ENCODE measurements at regions not wholly inside any gene's neighbourhood (a gene's known extent, or its start where the extent isn't known, plus 50 kb on each side); places are given as distances from the start of the nearest gene placed in this dataset.
"Not testable (repeated sequence)": the region's sequence is repeated elsewhere in the genome, so short reads cannot be mapped to it uniquely, and the experiment has no call there.

DNA sequence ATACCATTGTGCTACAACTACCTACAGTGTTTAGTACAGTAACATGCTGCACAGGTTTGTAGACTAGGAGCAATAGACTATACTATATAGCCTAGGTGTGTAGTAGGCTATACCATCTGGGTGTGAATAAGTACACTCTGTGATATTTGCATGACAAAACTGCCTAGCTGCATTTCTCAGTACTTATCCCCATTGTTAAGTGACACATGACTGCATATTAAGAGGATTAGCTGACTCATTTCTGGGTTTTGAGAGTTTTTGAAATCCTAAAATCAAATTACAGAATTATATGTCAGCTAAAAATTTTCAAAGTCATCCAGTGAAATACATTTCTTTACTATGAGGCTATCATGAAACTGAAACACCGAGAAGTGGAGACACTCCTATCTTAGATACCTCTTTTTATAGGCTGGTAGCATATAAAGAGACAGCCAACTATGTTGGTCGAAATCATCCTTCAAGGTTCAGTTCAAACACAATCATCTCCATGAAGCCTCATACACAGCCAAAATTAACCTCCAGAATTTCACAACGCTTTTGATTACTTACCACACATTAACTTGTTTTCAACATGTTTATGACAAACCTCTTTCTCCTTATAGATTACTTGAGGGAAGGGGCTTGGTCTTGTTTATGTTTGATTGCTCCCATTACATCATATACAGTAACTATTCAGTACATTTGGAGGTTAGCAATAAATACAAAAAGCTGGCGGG, 89.8 kb upstream of the ANK3 start:
- no peak for DNase-seq (ENCODE audit: extremely low read depth, low read depth, low spot score)

DNA sequence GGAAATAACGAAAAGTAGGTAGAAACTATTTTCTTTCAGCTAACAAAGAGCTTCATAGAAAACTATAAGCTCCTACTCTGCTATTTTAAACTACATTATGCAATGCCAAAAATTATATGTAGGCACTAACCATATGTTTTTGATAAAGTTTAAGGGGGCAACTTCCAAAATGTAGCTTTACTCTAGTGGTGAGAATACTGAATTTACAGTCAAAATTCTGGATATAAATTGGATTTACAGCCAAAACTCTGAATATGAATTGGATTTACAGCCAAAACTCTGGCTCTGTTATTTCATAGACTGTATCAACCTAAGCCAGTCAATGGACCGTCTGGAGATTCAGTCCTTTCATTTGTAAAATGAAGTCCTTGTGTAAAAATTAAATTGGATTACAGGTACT, 86.8 kb upstream of the ANK3 start:
- no peak for DNase-seq (ENCODE audit: extremely low read depth, low read depth, low spot score)

DNA sequence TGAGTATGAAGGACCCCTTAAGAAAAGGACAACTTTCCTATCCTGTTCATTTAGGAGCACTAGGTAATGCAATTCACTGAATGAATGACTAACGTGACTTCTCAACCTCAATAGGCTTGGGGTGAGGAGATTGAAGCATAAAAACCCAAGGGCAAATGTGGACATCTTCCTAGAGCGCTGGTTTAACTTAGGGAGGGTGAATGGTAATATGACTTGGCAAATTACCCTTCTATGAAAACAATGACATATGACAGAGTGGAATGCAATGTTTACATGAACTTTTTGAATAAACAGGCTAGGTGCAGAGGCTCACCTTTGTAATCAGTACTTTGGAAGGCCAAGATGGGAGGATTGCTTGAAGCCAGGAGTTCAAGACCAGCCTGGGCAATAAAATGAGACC, 83.9 kb upstream of the ANK3 start:
- DNase-seq (ENCODE audit: extremely low read depth, low read depth, low spot score) = no peak

DNA sequence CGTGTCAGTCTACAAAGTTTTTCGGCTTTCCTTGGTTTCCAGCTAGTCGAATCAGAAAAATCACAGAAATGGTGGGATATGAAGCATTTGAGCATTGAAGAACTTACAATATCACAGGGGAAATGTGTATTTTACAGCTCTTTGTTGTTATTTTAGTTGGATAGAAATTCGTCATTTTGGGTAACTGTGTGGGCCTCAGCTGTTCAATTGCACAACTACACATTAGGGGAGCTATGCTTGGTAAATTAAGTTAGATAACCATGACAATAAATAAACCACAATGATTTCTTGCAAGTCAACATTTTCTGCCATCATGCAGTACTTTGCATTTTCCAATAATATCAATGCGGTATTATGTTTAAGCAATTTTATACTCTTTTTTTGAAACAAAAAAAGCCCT, 80.4 kb upstream of the ANK3 start:
- DNase-seq (ENCODE audit: extremely low read depth, low read depth, low spot score) = no peak

DNA sequence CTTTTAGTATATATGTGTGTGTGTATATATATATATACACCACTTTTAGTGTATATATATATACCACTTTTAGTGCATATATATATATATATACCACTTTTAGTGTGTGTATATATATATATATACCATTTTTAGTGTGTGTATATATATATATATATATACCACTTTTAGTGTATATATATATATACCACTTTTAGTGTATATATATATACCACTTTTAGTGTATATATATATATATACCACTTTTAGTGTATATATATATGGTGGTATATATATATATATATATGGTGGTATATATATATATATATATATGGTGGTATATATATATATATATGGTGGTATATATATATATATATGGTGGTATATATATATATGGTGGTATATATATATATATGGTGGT, 79.5 kb upstream of the ANK3 start:
- DNase-seq (ENCODE audit: extremely low read depth, low read depth, low spot score) = not testable (repeated sequence)

DNA sequence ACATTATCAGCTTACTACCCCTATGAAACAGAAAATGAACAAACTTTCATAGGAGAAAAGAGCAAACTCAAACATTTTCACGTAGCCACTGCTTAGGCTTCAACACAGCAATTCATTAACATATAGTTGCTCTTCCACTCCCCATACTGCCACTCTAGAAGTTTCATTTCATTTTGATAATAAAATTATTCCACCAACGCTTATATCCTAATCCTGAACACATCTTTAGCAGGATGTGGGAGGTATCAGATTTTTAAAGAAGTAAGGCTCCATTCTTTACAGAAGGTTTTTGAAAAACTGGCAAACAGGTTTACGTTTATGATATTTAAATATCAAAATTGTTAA, 77.5 kb upstream of the ANK3 start:
- DNase-seq (ENCODE audit: extremely low read depth, low read depth, low spot score) = no peak

DNA sequence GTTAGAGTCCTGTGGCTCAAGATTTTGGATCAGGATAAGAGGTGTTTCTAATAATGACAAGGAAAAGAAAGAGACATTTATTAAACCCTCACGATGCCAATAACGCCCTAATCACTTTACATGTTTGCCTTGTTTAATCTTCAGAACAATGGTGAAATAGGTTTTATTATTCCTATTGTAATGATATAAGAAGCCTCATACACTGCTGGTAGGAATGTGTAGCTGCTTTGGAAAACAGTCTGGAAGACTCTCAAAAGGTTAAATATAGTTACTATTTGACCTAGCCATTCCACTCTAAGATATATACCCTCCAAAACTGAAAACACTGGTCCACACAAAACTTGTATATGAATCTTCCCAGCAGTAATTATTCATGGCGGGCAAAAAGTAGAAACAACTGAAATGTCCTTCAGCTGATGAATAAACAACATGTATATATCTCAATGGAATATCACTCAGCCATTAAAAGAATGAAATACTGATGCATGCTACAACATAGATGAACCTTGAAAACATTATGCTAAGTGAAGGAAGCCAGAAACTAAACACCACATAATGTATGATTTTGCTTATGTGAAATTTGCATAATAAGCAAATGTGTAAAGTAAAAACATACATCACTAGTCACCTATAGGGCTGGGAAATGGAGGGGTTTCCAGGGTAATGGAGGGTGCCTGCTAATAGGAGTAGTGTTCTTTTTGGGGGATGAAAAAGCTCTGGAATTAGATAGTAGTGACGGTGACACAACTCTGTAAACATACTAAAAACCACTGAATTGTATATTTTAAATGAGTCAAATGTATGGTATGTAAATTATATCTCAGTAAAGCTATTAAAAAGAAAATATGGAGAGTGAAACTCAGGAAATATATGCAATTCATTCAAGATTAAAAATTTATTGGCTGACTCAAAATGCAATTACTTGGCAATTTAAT, 76.9 kb upstream of the ANK3 start:
- DNase-seq (ENCODE audit: extremely low read depth, low read depth, low spot score) = no peak

DNA sequence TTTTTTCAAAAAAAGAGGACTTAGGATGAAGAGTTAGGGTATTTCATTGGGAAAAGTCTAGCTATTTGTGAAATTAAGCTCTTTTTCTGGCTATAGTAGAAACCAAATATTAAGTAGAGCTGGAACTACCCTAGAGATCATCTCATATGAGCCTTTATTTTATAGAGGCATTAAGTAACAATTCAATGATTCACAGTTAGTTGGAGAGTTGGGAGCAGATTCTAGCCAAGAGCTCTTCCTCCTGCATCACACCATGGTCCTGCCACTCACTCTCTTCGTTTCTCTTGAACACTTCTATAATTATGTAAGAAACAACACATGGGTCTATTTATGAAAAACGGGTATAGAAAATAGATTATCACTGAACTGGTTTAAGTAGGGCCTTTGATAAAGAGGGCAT, 76.1 kb upstream of the ANK3 start:
- no peak for DNase-seq (ENCODE audit: extremely low read depth, low read depth, low spot score)

DNA sequence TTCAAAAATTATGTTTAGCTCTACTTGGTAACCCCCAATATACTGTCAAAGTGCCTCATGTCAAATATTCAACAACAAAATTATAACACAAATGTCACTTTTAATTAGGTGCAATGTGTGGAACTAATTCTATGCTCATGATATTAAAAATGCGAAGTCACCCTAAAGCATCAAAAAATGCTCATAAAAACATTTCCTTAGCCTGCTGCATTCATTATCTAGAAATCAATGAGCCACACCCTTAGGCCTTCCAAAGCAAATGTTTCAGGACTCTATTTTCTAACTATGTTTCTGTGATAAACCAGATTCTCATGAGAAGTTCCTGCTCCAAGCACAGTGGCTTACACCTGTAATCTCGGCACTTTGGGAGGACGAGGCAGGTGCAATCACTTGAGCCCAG, 75.0 kb upstream of the ANK3 start:
- DNase-seq (ENCODE audit: extremely low read depth, low read depth, low spot score) = no peak

DNA sequence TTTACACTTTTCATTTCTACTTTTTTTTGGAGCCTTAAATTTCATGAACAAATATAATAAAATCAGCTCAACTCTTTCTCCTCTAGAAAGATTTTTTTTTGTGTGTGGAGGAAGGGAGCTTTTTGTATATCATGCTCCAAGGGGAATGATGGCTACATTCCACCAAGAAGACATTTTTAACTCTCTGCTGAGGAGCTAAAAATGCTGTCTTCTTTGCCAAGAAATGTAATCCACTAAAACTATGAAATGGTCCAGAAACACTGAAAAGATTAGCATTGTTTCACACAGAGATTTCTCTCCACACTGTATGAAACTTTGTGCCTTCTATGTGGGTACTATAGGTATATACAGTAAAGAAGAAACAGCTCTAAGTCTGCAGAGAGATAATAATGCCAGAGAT, 74.1 kb upstream of the ANK3 start:
- DNase-seq (ENCODE audit: extremely low read depth, low read depth, low spot score) = no peak

DNA sequence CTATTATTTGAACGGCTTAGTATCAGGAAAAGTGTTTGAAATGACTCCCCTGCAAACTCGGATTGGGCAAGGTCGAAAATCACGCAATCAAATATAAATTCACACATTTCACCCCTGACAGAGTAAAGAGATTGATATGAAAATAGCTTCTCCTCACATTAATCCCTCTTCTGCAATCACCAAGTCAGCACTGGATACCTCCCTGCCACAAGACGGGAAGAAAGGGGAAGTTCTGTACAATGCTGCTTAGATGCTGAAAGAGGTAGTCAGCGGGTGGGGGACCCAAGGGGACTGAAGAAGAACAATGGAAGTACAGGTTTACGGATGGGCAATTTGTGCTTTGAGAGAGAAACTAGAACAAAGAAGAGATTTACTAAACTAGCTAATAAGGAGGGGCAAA, 72.0 kb upstream of the ANK3 start:
- no peak for DNase-seq (ENCODE audit: extremely low read depth, low read depth, low spot score)

DNA sequence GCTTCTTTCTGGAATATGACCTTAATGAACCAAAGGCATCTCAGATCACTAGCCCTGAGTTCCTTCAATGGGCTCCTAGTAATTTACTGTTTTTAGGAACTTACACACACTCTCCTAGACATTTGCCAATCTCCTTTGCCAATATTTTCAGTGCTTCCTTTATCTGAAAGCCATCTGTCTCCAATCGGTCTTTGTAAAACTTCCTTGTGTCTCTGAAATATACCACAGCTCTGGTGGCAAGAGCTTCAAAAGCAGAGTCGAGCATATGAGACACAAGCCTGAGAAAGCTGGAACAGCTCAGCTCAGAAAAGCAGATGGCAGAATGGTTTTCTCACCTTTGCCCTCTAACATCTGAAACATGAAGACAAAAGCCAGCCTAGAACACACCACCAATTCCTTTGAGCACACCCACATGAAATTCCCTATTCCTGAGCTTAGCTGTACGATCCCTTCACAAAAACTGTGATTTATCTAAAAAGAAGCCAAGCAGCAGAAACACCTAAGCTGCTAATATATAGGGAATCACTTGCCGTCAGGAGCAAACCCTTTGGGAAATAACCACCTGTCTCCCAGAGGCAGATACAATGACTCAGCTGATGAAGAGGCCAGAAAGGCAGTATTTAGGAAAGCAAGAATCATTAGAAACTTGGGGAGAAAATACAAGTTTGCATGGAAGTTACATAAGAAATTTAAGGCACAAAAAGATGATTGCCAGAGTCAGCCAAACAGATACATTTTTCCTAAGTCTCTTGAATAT, 70.2 kb upstream of the ANK3 start:
- DNase-seq (ENCODE audit: extremely low read depth, low read depth, low spot score) = no peak

DNA sequence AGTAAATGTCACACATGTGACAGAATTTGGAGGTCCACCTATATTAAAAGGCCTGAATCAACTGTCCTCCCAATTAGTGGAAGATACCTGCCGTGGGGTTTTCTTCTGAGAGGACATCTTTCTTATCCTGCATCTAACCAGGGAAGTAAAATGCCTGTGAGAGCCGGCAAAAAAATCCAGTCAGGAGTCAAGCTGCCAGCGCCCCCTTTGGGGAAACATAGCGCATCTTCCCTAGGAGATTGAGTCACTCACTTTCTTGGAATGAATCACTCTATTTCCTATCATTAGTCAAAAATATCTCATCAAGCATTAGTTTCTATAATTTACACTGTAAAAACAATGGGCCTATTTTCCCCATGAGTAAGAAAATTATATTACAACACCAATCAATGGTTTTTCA, 66.4 kb upstream of the ANK3 start:
- DNase-seq (ENCODE audit: extremely low read depth, low read depth, low spot score) = no peak

DNA sequence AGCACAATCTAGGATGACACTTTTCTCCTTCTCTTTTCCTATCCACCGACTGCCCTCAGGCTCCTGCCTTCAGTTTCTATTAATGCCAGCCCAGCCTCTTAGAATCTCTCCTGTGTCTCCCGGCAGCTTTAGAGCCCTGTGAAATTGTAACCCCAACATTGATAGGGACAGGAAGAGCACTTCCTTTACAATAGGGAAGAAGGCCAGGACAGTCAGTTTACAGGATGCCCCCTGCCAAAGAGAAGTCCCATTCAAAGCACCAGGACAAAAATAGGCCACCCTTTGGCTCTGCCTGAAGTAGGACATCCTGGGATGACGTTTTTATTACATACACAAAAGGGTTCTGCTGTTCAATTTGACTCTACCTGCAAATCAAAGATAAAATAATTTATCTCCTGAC, 64.7 kb upstream of the ANK3 start:
- no peak for DNase-seq (ENCODE audit: extremely low read depth, low read depth, low spot score)

DNA sequence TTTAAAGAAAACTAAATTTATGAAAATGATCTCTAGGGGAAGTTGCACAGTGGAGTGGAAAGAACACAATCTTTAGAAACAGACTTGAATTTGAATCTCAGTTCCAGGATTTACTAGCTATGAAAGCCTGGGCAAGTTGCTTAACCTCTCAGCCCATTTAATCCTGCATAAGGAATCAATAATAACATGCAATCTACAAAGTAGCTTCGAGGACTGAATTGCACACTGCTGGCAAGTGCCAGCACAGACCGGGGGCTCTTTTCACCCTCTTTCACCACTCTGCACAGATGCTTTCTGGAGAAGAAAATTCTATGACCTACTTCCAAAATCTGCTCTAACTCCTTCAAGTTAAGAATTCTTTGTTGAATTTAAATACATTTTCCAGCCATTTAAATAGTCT, 63.4 kb upstream of the ANK3 start:
- no peak for DNase-seq (ENCODE audit: extremely low read depth, low read depth, low spot score)

DNA sequence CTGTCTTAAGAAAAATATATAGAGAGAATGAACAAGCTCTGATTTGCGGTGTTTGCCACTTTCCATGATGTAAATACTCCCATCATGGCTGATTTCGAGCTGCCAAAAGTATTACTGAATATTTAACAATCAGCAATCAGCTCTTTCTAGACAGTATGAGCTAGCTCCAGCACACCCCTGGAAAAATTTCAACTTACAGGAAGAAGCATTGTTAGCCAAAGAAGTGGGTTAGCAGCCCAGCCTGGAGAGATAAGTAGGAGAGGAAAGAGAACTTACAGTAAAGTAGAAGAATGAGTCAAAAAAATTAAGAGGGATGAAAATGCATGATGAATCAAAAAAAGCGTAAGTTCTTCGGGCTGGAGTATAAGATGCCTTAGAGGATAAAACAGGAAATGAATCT, 60.6 kb upstream of the ANK3 start:
- DNase-seq (ENCODE audit: extremely low read depth, low read depth, low spot score) = no peak

DNA sequence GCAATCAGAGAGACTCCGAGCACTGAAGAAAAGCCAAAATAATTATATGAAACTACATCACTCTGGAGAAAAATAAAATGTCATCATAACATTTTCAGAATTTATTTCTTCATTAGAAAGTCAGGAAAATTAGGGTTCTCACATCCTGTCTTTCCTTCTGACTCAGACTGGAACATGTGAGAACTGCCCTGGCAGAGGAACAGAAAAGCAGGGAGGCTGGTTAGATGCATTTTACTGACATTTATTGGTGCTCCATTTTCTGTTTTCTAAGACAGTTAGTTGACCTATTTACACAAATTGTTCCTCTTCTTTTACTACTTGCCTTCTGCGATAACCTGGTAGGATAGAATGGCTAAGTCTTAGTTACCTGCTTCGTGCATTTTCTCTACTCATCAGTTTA, 58.6 kb upstream of the ANK3 start:
- DNase-seq (ENCODE audit: extremely low read depth, low read depth, low spot score) = no peak

DNA sequence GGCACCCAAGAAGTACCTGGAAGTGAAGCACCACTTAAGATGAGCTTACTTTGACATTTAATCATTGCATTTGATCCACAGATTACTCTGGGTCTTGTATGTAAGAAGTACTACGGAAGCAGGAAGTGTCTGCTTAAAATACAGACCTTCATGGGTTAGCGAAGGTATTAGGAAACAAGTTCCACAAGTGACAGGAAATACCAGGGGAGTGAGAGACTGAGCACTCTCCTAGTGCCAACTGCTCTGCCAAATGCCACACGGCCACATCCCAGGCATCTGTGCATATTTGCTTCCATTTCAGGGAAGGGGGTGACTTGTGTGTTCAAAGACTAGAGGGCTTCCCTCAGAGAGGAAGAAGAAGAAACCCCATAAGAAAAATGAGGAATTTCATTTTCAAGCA, 57.2 kb upstream of the ANK3 start:
- no peak for DNase-seq (ENCODE audit: extremely low read depth, low read depth, low spot score)

DNA sequence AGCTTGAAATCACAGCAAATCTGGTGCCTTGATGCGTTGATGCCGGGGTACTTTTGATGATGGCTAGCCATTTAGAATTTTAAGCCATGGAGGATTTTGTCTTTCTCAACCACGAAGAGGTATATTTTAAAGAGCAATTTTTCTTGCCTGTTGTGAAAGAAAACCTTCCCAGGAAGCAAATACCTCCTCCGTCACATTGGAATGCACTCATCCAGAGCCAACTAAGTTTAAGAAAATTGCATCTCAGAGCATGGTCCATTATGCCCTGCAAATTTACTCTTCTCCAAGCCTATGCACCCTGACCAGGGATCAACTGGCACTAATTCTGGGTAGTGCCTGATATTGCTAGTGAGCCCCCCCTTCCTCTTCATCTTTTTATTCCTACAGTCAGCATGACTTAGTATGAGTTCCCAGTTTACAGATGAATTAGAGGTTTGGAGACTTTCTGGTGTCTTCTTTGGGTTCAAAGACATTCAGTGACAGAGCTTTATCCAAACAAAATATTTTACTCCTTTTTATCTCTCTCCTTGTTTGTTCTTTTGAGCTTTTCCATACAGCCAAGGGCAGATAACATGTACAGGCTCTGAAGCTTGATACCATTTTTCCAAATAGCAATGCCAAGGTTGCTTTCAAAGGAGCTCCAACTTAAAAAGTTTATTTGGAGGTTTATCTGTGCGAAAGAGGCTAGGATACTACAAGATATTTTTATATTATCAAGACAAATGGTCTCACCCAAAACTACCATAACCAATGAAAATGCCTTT, 56.6 kb upstream of the ANK3 start:
- DNase-seq (ENCODE audit: extremely low read depth, low read depth, low spot score) = no peak

DNA sequence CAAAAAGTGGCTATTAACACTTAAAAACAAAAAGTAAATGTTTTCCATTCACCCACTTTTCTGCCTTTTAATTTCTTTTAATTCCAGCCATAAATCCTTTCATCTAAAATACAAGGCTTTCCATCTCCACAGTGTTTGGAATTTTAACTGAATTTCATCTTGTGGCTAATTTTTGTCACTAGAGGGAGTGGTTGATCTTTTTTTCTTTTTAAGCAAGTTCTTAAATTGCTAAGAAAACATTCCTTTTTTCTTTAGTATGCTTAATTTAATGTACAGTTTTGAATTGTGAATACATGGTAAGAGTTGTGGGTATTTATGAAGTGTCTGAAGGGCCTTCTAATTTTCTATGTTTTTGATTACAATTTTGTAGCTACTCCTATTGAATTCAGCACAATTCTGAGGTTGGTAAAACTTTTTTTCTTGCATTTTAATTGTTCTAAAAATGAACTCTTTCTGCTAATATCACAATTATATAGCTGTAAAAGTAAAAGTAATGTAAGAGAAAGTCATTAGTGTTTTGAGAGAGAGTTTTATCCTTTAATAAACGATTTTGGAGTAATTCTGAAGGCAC, 54.9 kb upstream of the ANK3 start:
- DNase-seq (ENCODE audit: extremely low read depth, low read depth, low spot score) = no peak

DNA sequence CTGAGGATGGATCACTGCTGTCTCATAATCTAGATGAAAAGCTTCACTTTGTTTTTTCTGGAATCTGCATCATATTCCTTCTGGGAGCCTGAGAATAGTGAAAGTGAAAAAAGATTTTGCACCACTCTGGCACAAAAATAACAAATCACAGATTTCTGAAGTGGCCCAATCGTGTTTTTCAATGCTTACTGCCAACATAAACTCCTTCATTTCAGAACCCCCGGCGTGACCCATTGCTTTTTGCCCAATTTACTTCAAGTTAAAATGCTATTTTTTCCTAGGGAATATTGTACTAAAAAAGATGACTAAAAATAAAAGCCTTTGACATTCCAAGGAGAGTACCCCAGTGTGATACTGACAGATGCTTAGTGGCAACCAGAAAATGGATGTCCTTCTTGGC, 53.7 kb upstream of the ANK3 start:
- DNase-seq (ENCODE audit: extremely low read depth, low read depth, low spot score) = no peak

Measured in glomerular endothelial cell (primary cell).